Gastroesophageal sphincter (tissue), 4 donors: ENCODE measurements at regions not wholly inside any gene's neighbourhood (a gene's known extent, or its start where the extent isn't known, plus 50 kb on each side); places are given as distances from the start of the nearest gene placed in this dataset.

ENCODE experiments used
- ATAC-seq: fragments of 150-250 bp; one replicate; pipeline ENCODE4 v1.9.1; 2016; ENCODE audit warnings: mild to moderate bottlenecking, moderate library complexity
- H3K27ac ChIP-seq, 4 donors: fragments of 200-600 bp; sonication (generic) in 3 of 4; 1 replicate in 3 of 4; 2 replicates in 1 of 4; pipeline ENCODE4 v1.5.1; 2016 to 2019
- H3K27me3 ChIP-seq: fragments of 200-600 bp; sonication (generic); one replicate; pipeline ENCODE4 v1.5.1; 2019
- H3K36me3 ChIP-seq, 2 donors: fragments of 200-600 bp; sonication (generic); one replicate each; pipeline ENCODE4 v1.5.1; 2019; ENCODE audit warnings: control low read depth in 1 of 2
- H3K4me1 ChIP-seq, 3 donors: fragments of 200-600 bp; sonication (generic); 1 replicate in 2 of 3; 2 replicates in 1 of 3; pipeline ENCODE4 v1.5.1; 2016 to 2019; ENCODE audit warnings: control low read depth in 2 of 3
- H3K4me3 ChIP-seq, 2 donors: fragments of 200-600 bp; sonication (generic); one replicate each; pipeline ENCODE4 v1.5.1; 2019; ENCODE audit warnings: mild to moderate bottlenecking in 1 of 2, moderate library complexity in 1 of 2
- H3K9me3 ChIP-seq, 3 donors: fragments of 200-600 bp; sonication (generic); one replicate each; pipeline ENCODE4 v1.5.1; 2017 to 2019; ENCODE audit warnings: control low read depth in 2 of 3
- CTCF ChIP-seq, 4 experiments: fragments of 200-600 bp in 2 of 4; fragments of 450-650 bp in 2 of 4; sonication (generic) in 1 of 4; IDR thresholded peaks; one replicate each; pipeline ENCODE4 v1.5.1; 2017 to 2019; ENCODE audit warnings: antibody characterized with exemption in 4 of 4, mild to moderate bottlenecking in 2 of 4, moderate library complexity in 2 of 4
- EP300 ChIP-seq: sonication (generic); formaldehyde crosslinking; IDR thresholded peaks from one replicate; pipeline ENCODE4 v1.6.1; 2017; ENCODE audit warnings: antibody characterized with exemption, mild to moderate bottlenecking
- POLR2A ChIP-seq, 2 donors: fragments of 450-650 bp; IDR thresholded peaks; one replicate each; pipeline ENCODE4 v1.6.1; 2017; ENCODE audit warnings: antibody characterized with exemption in 2 of 2, mild to moderate bottlenecking in 2 of 2, moderate library complexity in 1 of 2
- POLR2AphosphoS5 ChIP-seq: sonication (generic); formaldehyde crosslinking; IDR thresholded peaks from one replicate; pipeline ENCODE4 v1.6.1; 2017; ENCODE audit warnings: antibody characterized with exemption
- WGBS, 2 donors: methylation state at CpG; one replicate each; pipeline ENCODE4 v1.1.5; 2018; ENCODE audit warnings: low coverage in 1 of 2; 5-methylcytosine and 5-hydroxymethylcytosine counted together

GRCh38 chr14:100981809-100982208 lies 78.3 kb upstream of the RTL1 start:
- H3K36me3 ChIP-seq = no peaks in the 10 kb centered on the region
- ATAC-seq = no peak
- H3K4me3 ChIP-seq = no peak overlapping the region
- no peaks in the 10 kb centered on the region for H3K9me3 ChIP-seq
- H3K4me1 ChIP-seq = no peaks in the 10 kb centered on the region
- TF ChIP-seq POLR2AphosphoS5 (no peak), CTCF (IDR thresholded peaks at IDR 0.05) (no peak), POLR2A (IDR thresholded peaks at IDR 0.05) (no peak), EP300 (no peak)
- H3K27ac ChIP-seq = no peak overlapping the region
- no peaks in the 10 kb centered on the region for H3K27me3 ChIP-seq
- 71 to 83% methylated on average over 3 of the region's 3 CpGs for WGBS, 2 donors

GRCh38 chr14:100982353-100982752 lies 78.8 kb upstream of the RTL1 start:
- TF ChIP-seq POLR2AphosphoS5 = no peak
- no peak for TF ChIP-seq POLR2A (IDR thresholded peaks at IDR 0.05)
- TF ChIP-seq EP300 = no peak
- TF ChIP-seq CTCF (IDR thresholded peaks at IDR 0.05) = no peak
- Histone ChIP-seq H3K4me3 (no peak overlapping the region), H3K9me3 (no peaks in the 10 kb centered on the region), H3K27me3 (no peaks in the 10 kb centered on the region), H3K27ac (no peak overlapping the region), H3K4me1 (no peaks in the 10 kb centered on the region), H3K36me3 (no peaks in the 10 kb centered on the region)
- no peak for ATAC-seq
- 68 to 80% methylated on average over 4 of the region's 4 CpGs for WGBS, 2 donors

GRCh38 chr14:100982762-100983161 lies 79.2 kb upstream of the RTL1 start:
- ATAC-seq = no peak
- Histone ChIP-seq H3K4me3 (no peak overlapping the region), H3K4me1 (no peaks in the 10 kb centered on the region), H3K9me3 (no peaks in the 10 kb centered on the region), H3K27ac (no peak overlapping the region), H3K36me3 (no peaks in the 10 kb centered on the region), H3K27me3 (no peaks in the 10 kb centered on the region)
- no peak for TF ChIP-seq EP300
- no peak for TF ChIP-seq POLR2AphosphoS5
- 66 to 77% methylated on average over 6 of the region's 6 CpGs for WGBS, 2 donors

GRCh38 chr14:100983710-100984109 lies 80.2 kb upstream of the RTL1 start:
- 84 to 87% methylated on average over 5 of the region's 5 CpGs for WGBS, 2 donors
- no peak for ATAC-seq
- no peaks in the 10 kb centered on the region for H3K4me1 ChIP-seq
- no peaks in the 10 kb centered on the region for H3K27me3 ChIP-seq
- H3K27ac ChIP-seq = no peak overlapping the region
- no peaks in the 10 kb centered on the region for H3K36me3 ChIP-seq
- no peak overlapping the region for H3K4me3 ChIP-seq
- TF ChIP-seq POLR2AphosphoS5 (no peak), CTCF (IDR thresholded peaks at IDR 0.05) (no peak), POLR2A (IDR thresholded peaks at IDR 0.05) (no peak), EP300 (no peak)
- H3K9me3 ChIP-seq = no peaks in the 10 kb centered on the region

GRCh38 chr14:100988011-100988410 lies 84.5 kb upstream of the RTL1 start:
- no peaks in the 10 kb centered on the region for H3K27me3 ChIP-seq
- H3K4me3 ChIP-seq = no peak overlapping the region
- ATAC-seq = no peak
- no peak overlapping the region for H3K27ac ChIP-seq
- TF ChIP-seq POLR2AphosphoS5 (no peak), CTCF (IDR thresholded peaks at IDR 0.05) (no peak), EP300 (no peak), POLR2A (IDR thresholded peaks at IDR 0.05) (no peak)
- H3K4me1 ChIP-seq = no peaks in the 10 kb centered on the region
- H3K36me3 ChIP-seq = no peaks in the 10 kb centered on the region
- H3K9me3 ChIP-seq = no peaks in the 10 kb centered on the region
- WGBS, 2 donors = 74 to 88% methylated on average over 1 of the region's 1 CpG
